HEK293 (cell line): ENCODE measurements at regions not wholly inside any gene's neighbourhood (a gene's known extent, or its start where the extent isn't known, plus 50 kb on each side); places are given as distances from the start of the nearest gene placed in this dataset.

Source experiments
- CTCF ChIA-PET: fragments of 350-600 bp; formaldehyde crosslinking; extraction: SDS; loops from one replicate; lab custom pipeline; 2021; ENCODE audit warnings: antibody characterized with exemption; lab: Yijun Ruan, JAX
- POLR2A ChIA-PET: fragments of 300-600 bp; formaldehyde crosslinking; extraction: SDS; loops from one replicate; lab custom pipeline; 2020; ENCODE audit warnings: antibody characterized with exemption, inconsistent platforms; lab: Yijun Ruan, JAX
- H3K27ac ChIP-seq: fragments of 200-500 bp; sonication (Bioruptor generic); 2 replicates; pipeline ENCODE4 v1.5.1; 2014; ENCODE audit warnings: low read depth, low read length, control low read depth, inconsistent platforms; ENCODE audit errors: extremely low read depth
- H3K36me3 ChIP-seq, 2 experiments: fragments of 200-500 bp in 1 of 2; sonication (Bioruptor generic) in 1 of 2; 1 replicate in 1 of 2; 2 replicates in 1 of 2; pipeline ENCODE4 v1.5.1; 2014 to 2017; ENCODE audit warnings: inconsistent platforms in 2 of 2, low read length in 2 of 2; ENCODE audit not compliant: control insufficient read depth in 2 of 2, insufficient read depth in 1 of 2
- H3K4me1 ChIP-seq: fragments of 200-500 bp; sonication (Bioruptor generic); 2 replicates; pipeline ENCODE4 v1.5.1; 2014; ENCODE audit warnings: mild to moderate bottlenecking, low read length, inconsistent platforms; ENCODE audit not compliant: control insufficient read depth, insufficient read depth
- H3K4me3 ChIP-seq: 2 replicates; pipeline ENCODE4 v1.5.1; 2011; ENCODE audit warnings: low read depth, mild to moderate bottlenecking, control low read depth, low read length, moderate library complexity
- H3K9me3 ChIP-seq: fragments of 200-500 bp; sonication (Bioruptor generic); 2 replicates; pipeline ENCODE4 v1.5.1; 2014; ENCODE audit warnings: low read depth, low read length, inconsistent platforms; ENCODE audit not compliant: control insufficient read depth, insufficient read depth
- OVOL3 ChIP-seq: fragments of 450-650 bp; formaldehyde crosslinking; IDR thresholded peaks from 2 replicates; pipeline ENCODE4 v1.5.1; 2016; ENCODE audit warnings: missing biosample characterization, missing genetic modification characterization
- PRDM1 ChIP-seq: fragments of 450-650 bp; formaldehyde crosslinking; IDR thresholded peaks from 2 replicates; pipeline ENCODE4; 2016; ENCODE audit warnings: missing biosample characterization, missing genetic modification characterization
- YY2 ChIP-seq: fragments of 450-650 bp; formaldehyde crosslinking; IDR thresholded peaks from 2 replicates; pipeline ENCODE4 v1.5.1; 2016; ENCODE audit warnings: missing biosample characterization, missing genetic modification characterization
- ZFP37 ChIP-seq: fragments of 450-650 bp; formaldehyde crosslinking; IDR thresholded peaks from 2 replicates; pipeline ENCODE4 v1.5.1; 2016; ENCODE audit warnings: missing biosample characterization, missing genetic modification characterization
- ZNF211 ChIP-seq: fragments of 450-650 bp; formaldehyde crosslinking; IDR thresholded peaks from 2 replicates; pipeline ENCODE4 v1.5.1; 2016; ENCODE audit warnings: low read depth, missing biosample characterization, missing genetic modification characterization
- ZNF221 ChIP-seq: fragments of 450-650 bp; formaldehyde crosslinking; IDR thresholded peaks from 2 replicates; pipeline ENCODE4 v1.5.1; 2017; ENCODE audit warnings: missing biosample characterization, missing genetic modification characterization, borderline replicate concordance
- ZNF239 ChIP-seq: fragments of 450-650 bp; formaldehyde crosslinking; IDR thresholded peaks from 2 replicates; pipeline ENCODE4 v1.5.1; 2016; ENCODE audit warnings: missing biosample characterization, missing genetic modification characterization
- ZNF24 ChIP-seq: fragments of 450-650 bp; formaldehyde crosslinking; IDR thresholded peaks from 2 replicates; pipeline ENCODE4 v1.5.1; 2016; ENCODE audit warnings: missing biosample characterization, missing genetic modification characterization
- ZNF548 ChIP-seq: fragments of 450-650 bp; formaldehyde crosslinking; IDR thresholded peaks from 2 replicates; pipeline ENCODE4 v1.5.1; 2016; ENCODE audit warnings: missing biosample characterization, missing genetic modification characterization
- ZNF629 ChIP-seq: fragments of 450-650 bp; formaldehyde crosslinking; IDR thresholded peaks from 2 replicates; pipeline ENCODE4 v1.5.1; 2017; ENCODE audit warnings: missing biosample characterization, missing genetic modification characterization
- ZSCAN16 ChIP-seq: fragments of 450-650 bp; formaldehyde crosslinking; IDR thresholded peaks from 2 replicates; pipeline ENCODE4 v1.5.1; 2016; ENCODE audit warnings: missing biosample characterization, missing genetic modification characterization
- TF ChIP-seq, protein P1 (sequence below): fragments of 450-650 bp; formaldehyde crosslinking; IDR thresholded peaks from 2 replicates; pipeline ENCODE4 v1.5.1; 2017; ENCODE audit warnings: missing biosample characterization, missing genetic modification characterization
- TF ChIP-seq, protein P2 (sequence below): fragments of 450-650 bp; formaldehyde crosslinking; conservative IDR thresholded peaks from 2 replicates; pipeline ENCODE4 v1.5.1; 2016; ENCODE audit warnings: low read depth, missing biosample characterization, missing genetic modification characterization
- TF ChIP-seq, protein P3 (sequence below): fragments of 450-650 bp; formaldehyde crosslinking; IDR thresholded peaks from 2 replicates; pipeline ENCODE4 v1.5.1; 2016; ENCODE audit warnings: missing biosample characterization, missing genetic modification characterization
- TF ChIP-seq, protein P4 (sequence below): fragments of 450-650 bp; formaldehyde crosslinking; IDR thresholded peaks from 2 replicates; pipeline ENCODE4 v1.5.1; 2016; ENCODE audit warnings: missing biosample characterization, missing genetic modification characterization
- TF ChIP-seq, protein P5 (sequence below): fragments of 450-650 bp; formaldehyde crosslinking; IDR thresholded peaks from 2 replicates; pipeline ENCODE4 v1.5.1; 2016; ENCODE audit warnings: missing biosample characterization, missing genetic modification characterization, borderline replicate concordance
- TF ChIP-seq, protein P6 (sequence below): fragments of 450-650 bp; formaldehyde crosslinking; IDR thresholded peaks from 2 replicates; pipeline ENCODE4 v1.5.1; 2016; ENCODE audit warnings: missing biosample characterization, missing genetic modification characterization, low read depth
- TF ChIP-seq, protein P7 (sequence below): fragments of 450-650 bp; formaldehyde crosslinking; IDR thresholded peaks from 2 replicates; pipeline ENCODE4 v1.5.1; 2017; ENCODE audit warnings: missing biosample characterization, missing genetic modification characterization

DNA sequence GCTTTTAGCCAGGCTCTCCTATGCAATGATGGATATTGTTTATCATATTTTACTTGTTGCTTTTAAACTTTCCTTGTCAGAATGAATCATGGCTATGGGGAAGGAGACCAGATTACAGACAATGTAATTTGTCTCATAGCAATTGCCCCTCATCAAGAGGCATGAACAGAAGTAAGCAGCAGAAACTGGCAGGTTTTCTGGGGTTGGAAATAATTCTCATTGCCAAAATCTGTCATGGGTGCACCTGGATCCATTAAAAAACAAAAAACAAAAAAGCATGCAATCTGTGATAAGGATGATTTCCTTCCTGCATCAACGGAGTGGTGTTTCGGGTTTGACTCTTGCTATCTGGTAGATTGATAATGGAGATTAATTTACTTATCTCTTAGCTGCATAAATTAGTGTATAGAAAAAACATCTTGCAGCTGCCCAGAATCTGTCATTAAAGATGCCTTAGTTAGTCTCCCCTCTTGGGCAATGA lies 419.6 kb downstream of the SOX11 start:
- ChIA-PET CTCF (no interaction called here), POLR2A (no interaction called here)
- H3K27ac ChIP-seq: no peak overlapping the region
- H3K9me3 ChIP-seq: no peaks in the 10 kb centered on the region
- no peaks in the 10 kb centered on the region for H3K36me3 ChIP-seq
- H3K4me3 ChIP-seq: no peak overlapping the region
- H3K4me1 ChIP-seq: no peaks in the 10 kb centered on the region
- TF ChIP-seq, protein P1, sequence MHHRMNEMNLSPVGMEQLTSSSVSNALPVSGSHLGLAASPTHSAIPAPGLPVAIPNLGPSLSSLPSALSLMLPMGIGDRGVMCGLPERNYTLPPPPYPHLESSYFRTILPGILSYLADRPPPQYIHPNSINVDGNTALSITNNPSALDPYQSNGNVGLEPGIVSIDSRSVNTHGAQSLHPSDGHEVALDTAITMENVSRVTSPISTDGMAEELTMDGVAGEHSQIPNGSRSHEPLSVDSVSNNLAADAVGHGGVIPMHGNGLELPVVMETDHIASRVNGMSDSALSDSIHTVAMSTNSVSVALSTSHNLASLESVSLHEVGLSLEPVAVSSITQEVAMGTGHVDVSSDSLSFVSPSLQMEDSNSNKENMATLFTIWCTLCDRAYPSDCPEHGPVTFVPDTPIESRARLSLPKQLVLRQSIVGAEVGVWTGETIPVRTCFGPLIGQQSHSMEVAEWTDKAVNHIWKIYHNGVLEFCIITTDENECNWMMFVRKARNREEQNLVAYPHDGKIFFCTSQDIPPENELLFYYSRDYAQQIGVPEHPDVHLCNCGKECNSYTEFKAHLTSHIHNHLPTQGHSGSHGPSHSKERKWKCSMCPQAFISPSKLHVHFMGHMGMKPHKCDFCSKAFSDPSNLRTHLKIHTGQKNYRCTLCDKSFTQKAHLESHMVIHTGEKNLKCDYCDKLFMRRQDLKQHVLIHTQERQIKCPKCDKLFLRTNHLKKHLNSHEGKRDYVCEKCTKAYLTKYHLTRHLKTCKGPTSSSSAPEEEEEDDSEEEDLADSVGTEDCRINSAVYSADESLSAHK (tag by site-specific recombination): no peak
- TF ChIP-seq ZNF239 (tag by site-specific recombination) (no peak), ZNF629 (tag by site-specific recombination) (no peak), YY2 (tag by site-specific recombination) (no peak)
- TF ChIP-seq, protein P2, sequence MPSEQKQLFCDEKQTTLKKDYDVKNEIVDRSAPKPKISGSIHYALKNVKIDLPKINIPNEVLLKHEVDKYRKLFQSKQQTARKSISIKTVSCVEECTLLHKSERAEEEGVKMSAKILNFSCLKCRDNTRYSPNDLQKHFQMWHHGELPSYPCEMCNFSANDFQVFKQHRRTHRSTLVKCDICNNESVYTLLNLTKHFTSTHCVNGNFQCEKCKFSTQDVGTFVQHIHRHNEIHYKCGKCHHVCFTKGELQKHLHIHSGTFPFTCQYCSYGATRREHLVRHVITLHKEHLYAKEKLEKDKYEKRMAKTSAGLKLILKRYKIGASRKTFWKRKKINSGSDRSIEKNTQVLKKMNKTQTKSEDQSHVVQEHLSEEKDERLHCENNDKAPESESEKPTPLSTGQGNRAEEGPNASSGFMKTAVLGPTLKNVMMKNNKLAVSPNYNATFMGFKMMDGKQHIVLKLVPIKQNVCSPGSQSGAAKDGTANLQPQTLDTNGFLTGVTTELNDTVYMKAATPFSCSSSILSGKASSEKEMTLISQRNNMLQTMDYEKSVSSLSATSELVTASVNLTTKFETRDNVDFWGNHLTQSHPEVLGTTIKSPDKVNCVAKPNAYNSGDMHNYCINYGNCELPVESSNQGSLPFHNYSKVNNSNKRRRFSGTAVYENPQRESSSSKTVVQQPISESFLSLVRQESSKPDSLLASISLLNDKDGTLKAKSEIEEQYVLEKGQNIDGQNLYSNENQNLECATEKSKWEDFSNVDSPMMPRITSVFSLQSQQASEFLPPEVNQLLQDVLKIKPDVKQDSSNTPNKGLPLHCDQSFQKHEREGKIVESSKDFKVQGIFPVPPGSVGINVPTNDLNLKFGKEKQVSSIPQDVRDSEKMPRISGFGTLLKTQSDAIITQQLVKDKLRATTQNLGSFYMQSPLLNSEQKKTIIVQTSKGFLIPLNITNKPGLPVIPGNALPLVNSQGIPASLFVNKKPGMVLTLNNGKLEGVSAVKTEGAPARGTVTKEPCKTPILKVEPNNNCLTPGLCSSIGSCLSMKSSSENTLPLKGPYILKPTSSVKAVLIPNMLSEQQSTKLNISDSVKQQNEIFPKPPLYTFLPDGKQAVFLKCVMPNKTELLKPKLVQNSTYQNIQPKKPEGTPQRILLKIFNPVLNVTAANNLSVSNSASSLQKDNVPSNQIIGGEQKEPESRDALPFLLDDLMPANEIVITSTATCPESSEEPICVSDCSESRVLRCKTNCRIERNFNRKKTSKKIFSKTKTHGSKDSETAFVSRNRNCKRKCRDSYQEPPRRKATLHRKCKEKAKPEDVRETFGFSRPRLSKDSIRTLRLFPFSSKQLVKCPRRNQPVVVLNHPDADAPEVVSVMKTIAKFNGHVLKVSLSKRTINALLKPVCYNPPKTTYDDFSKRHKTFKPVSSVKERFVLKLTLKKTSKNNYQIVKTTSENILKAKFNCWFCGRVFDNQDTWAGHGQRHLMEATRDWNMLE (tag by site-specific recombination): no peak
- TF ChIP-seq, protein P3, sequence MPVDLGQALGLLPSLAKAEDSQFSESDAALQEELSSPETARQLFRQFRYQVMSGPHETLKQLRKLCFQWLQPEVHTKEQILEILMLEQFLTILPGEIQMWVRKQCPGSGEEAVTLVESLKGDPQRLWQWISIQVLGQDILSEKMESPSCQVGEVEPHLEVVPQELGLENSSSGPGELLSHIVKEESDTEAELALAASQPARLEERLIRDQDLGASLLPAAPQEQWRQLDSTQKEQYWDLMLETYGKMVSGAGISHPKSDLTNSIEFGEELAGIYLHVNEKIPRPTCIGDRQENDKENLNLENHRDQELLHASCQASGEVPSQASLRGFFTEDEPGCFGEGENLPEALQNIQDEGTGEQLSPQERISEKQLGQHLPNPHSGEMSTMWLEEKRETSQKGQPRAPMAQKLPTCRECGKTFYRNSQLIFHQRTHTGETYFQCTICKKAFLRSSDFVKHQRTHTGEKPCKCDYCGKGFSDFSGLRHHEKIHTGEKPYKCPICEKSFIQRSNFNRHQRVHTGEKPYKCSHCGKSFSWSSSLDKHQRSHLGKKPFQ (tag by site-specific recombination): no peak
- TF ChIP-seq, protein P4, sequence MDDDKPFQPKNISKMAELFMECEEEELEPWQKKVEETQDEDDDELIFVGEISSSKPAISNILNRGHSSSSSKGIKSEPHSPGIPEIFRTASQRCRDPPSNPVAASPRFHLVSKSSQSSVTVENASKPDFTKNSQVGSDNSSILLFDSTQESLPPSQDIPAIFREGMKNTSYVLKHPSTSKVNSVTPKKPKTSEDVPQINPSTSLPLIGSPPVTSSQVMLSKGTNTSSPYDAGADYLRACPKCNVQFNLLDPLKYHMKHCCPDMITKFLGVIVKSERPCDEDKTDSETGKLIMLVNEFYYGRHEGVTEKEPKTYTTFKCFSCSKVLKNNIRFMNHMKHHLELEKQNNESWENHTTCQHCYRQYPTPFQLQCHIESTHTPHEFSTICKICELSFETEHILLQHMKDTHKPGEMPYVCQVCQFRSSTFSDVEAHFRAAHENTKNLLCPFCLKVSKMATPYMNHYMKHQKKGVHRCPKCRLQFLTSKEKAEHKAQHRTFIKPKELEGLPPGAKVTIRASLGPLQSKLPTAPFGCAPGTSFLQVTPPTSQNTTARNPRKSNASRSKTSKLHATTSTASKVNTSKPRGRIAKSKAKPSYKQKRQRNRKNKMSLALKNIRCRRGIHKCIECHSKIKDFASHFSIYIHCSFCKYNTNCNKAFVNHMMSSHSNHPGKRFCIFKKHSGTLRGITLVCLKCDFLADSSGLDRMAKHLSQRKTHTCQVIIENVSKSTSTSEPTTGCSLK (tag by site-specific recombination): no peak
- TF ChIP-seq, protein P5, sequence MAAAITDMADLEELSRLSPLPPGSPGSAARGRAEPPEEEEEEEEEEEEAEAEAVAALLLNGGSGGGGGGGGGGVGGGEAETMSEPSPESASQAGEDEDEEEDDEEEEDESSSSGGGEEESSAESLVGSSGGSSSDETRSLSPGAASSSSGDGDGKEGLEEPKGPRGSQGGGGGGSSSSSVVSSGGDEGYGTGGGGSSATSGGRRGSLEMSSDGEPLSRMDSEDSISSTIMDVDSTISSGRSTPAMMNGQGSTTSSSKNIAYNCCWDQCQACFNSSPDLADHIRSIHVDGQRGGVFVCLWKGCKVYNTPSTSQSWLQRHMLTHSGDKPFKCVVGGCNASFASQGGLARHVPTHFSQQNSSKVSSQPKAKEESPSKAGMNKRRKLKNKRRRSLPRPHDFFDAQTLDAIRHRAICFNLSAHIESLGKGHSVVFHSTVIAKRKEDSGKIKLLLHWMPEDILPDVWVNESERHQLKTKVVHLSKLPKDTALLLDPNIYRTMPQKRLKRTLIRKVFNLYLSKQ (tag by site-specific recombination): no peak

DNA sequence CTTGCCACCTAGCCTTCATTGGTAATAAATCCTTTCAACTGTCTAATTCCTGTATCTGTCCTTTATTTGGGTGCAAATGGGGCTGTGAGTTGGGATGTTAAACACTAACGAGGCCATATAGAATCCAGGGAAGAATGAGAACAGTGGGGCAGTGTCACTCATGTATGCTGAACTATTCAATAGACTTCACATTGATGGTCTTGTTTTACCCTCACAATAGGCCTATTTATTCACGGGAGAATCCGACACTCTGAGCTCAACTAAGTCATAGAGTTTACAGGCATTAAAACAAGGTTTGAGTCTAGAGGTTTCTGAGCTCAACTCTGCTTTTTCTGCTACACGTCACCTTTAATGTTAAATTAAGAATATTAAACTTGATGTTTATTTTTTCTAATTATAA lies 421.6 kb downstream of the SOX11 start:
- no peaks in the 10 kb centered on the region for H3K4me1 ChIP-seq
- no peaks in the 10 kb centered on the region for H3K9me3 ChIP-seq
- no peaks in the 10 kb centered on the region for H3K36me3 ChIP-seq
- ChIA-PET CTCF (interaction anchor here (0.7 kb wide), 1 partner anchor 1440 kb away, joined by 3 read pairs; no protein-coding TSS in a partner anchor), POLR2A (no interaction called here)
- H3K27ac ChIP-seq: no peak overlapping the region
- no peak overlapping the region for H3K4me3 ChIP-seq
- TF ChIP-seq OVOL3 (tag by site-specific recombination): no peak
- no peak for TF ChIP-seq ZNF24 (tag by site-specific recombination)
- TF ChIP-seq, protein P6, sequence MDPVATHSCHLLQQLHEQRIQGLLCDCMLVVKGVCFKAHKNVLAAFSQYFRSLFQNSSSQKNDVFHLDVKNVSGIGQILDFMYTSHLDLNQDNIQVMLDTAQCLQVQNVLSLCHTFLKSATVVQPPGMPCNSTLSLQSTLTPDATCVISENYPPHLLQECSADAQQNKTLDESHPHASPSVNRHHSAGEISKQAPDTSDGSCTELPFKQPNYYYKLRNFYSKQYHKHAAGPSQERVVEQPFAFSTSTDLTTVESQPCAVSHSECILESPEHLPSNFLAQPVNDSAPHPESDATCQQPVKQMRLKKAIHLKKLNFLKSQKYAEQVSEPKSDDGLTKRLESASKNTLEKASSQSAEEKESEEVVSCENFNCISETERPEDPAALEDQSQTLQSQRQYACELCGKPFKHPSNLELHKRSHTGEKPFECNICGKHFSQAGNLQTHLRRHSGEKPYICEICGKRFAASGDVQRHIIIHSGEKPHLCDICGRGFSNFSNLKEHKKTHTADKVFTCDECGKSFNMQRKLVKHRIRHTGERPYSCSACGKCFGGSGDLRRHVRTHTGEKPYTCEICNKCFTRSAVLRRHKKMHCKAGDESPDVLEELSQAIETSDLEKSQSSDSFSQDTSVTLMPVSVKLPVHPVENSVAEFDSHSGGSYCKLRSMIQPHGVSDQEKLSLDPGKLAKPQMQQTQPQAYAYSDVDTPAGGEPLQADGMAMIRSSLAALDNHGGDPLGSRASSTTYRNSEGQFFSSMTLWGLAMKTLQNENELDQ (tag by site-specific recombination): no peak
- no peak for TF ChIP-seq ZFP37
- no peak for TF ChIP-seq PRDM1 (tag by site-specific recombination)
- TF ChIP-seq ZSCAN16 (tag by site-specific recombination): no peak
- TF ChIP-seq, protein P7, sequence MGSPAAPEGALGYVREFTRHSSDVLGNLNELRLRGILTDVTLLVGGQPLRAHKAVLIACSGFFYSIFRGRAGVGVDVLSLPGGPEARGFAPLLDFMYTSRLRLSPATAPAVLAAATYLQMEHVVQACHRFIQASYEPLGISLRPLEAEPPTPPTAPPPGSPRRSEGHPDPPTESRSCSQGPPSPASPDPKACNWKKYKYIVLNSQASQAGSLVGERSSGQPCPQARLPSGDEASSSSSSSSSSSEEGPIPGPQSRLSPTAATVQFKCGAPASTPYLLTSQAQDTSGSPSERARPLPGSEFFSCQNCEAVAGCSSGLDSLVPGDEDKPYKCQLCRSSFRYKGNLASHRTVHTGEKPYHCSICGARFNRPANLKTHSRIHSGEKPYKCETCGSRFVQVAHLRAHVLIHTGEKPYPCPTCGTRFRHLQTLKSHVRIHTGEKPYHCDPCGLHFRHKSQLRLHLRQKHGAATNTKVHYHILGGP (tag by site-specific recombination): no peak
- no peak for TF ChIP-seq ZNF221
- TF ChIP-seq ZNF211 (tag by site-specific recombination): no peak
- no peak for TF ChIP-seq ZNF548 (tag by site-specific recombination)
